ENCODE measurements at regions not wholly inside any gene's neighbourhood (a gene's known extent, or its start where the extent isn't known, plus 50 kb on each side); places are given as distances from the start of the nearest gene placed in this dataset.

GRCh38 chr18:28814365-28814764 is 637.4 kb upstream of the CDH2 start:
- TF ChIP-seq CTCF (IDR thresholded peaks at IDR 0.05): no peak
- TF ChIP-seq EZH2 (IDR thresholded peaks at IDR 0.05): no peak
- no peak for TF ChIP-seq EZH2phosphoT487 (IDR thresholded peaks at IDR 0.05)
